ENCODE measurements at regions not wholly inside any gene's neighbourhood (a gene's known extent, or its start where the extent isn't known, plus 50 kb on each side); places are given as distances from the start of the nearest gene placed in this dataset.

GRCh38 chr2:147482916-147483669, 361.7 kb upstream of the ACVR2A start:
- no peak for DNase-seq (ENCODE audit: low read depth)
- H3K4me3 ChIP-seq (ENCODE audit: low read depth, low read length): no peak overlapping the region
- no peak for TF ChIP-seq CTCF (IDR thresholded peaks at IDR 0.05; ENCODE audit: low read depth, low read length, missing control alignments)

- DNase-seq (ENCODE audit: low read depth): no peak
- no peak overlapping the region for H3K4me3 ChIP-seq (ENCODE audit: low read depth, low read length)
- no peak for TF ChIP-seq CTCF (IDR thresholded peaks at IDR 0.05; ENCODE audit: low read depth, low read length, missing control alignments)
These were observed 362.5 kb upstream of the ACVR2A start for GRCh38 chr2:147482111-147482895.

GRCh38 chr2:147479358-147479757, 365.5 kb upstream of the ACVR2A start:
- DNase-seq (ENCODE audit: low read depth): no peak
- no peak overlapping the region for H3K4me3 ChIP-seq (ENCODE audit: low read depth, low read length)
- no peak for TF ChIP-seq CTCF (IDR thresholded peaks at IDR 0.05; ENCODE audit: low read depth, low read length, missing control alignments)

- TF ChIP-seq CTCF (IDR thresholded peaks at IDR 0.05; ENCODE audit: low read depth, low read length, missing control alignments): no peak
- no peak for DNase-seq (ENCODE audit: low read depth)
- no peak overlapping the region for H3K4me3 ChIP-seq (ENCODE audit: low read depth, low read length)
These were observed 371.8 kb upstream of the ACVR2A start for GRCh38 chr2:147473075-147473474.

- no peak for DNase-seq (ENCODE audit: low read depth)
- no peak overlapping the region for H3K4me3 ChIP-seq (ENCODE audit: low read depth, low read length)
- no peak for TF ChIP-seq CTCF (IDR thresholded peaks at IDR 0.05; ENCODE audit: low read depth, low read length, missing control alignments)
These were observed 373.7 kb upstream of the ACVR2A start for GRCh38 chr2:147471126-147471525.

GRCh38 chr2:147469471-147469870, 375.4 kb upstream of the ACVR2A start:
- no peak for TF ChIP-seq CTCF (IDR thresholded peaks at IDR 0.05; ENCODE audit: low read depth, low read length, missing control alignments)
- no peak for DNase-seq (ENCODE audit: low read depth)
- no peak overlapping the region for H3K4me3 ChIP-seq (ENCODE audit: low read depth, low read length)

Measured in GM12864 (cell line).